ENCODE measurements at regions not wholly inside any gene's neighbourhood (a gene's known extent, or its start where the extent isn't known, plus 50 kb on each side); places are given as distances from the start of the nearest gene placed in this dataset.

DNA sequence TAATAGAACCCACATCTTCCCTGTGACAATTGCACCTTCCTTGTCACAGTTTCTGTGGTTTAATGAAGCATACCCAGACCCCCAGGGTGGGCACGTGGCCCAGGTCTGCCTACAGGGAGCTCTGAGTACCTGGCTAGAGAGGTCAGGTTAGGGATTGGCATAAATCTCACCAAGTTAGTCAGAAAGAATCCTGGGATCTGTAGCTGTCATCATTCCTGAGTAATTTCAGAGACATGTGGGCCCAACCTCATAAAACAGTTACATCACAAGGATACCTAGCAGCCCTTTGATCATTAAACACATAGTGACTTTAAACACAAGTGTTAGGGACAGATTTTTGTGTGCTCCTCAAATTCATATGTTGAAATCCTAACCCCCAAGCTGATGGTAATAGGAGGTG is 123.0 kb downstream of the KDR start:
- no peaks in the 10 kb centered on the region for H3K36me3 Mint-ChIP-seq (ENCODE audit: insufficient read depth in 1 of 3, low read depth in 3 of 3)
- Histone ChIP-seq H3K79me1 (ENCODE audit: insufficient read depth, low read depth, low read length, poor library complexity, severe bottlenecking) (no peaks in the 10 kb centered on the region), H3K79me2 (ENCODE audit: insufficient read depth, low read length) (no peaks in the 10 kb centered on the region), H3K23ac (ENCODE audit: insufficient read length, low read depth, low read length) (no peak overlapping the region), H3T11ph (ENCODE audit: low read length) (no peak overlapping the region), H3K18ac (ENCODE audit: insufficient read length, low read depth, low read length) (no peak overlapping the region), H2AFZ (ENCODE audit: low read length) (no peak overlapping the region), H3K27ac (ENCODE audit: insufficient read length, low read depth, low read length) (no peak overlapping the region), H3K14ac (ENCODE audit: insufficient read depth, low read length) (no peak overlapping the region), H3K27me3 (ENCODE audit: insufficient read depth, low read length) (no peaks in the 10 kb centered on the region), H4K5ac (ENCODE audit: insufficient read length, low read depth, low read length) (no peak overlapping the region), H4K20me1 (ENCODE audit: control insufficient read depth, insufficient read depth, insufficient read length) (no peaks in the 10 kb centered on the region), H3K9me3 (ENCODE audit: control insufficient read depth, low read depth, low read length) (no peaks in the 10 kb centered on the region), H3K23me2 (ENCODE audit: insufficient read length, low read depth, low read length, poor library complexity, severe bottlenecking) (no peaks in the 10 kb centered on the region), H4K91ac (ENCODE audit: insufficient read length, low read depth, low read length) (no peak overlapping the region), H2BK12ac (ENCODE audit: insufficient read length, low read depth, low read length) (no peak overlapping the region), H2BK5ac (ENCODE audit: insufficient read length, low read length) (no peak overlapping the region), H4K8ac (replicated peaks; ENCODE audit: insufficient read length, low read depth, low read length) (no peak overlapping the region), H3K4ac (ENCODE audit: low read depth, low read length) (no peak overlapping the region), H3K9ac (ENCODE audit: extremely low read depth, insufficient read length, low read length) (no peak overlapping the region), H2BK120ac (ENCODE audit: low read depth, low read length, poor library complexity, severe bottlenecking) (no peak overlapping the region), H3K56ac (ENCODE audit: insufficient read length, low read depth, low read length) (no peak overlapping the region), H3K4me1 (ENCODE audit: insufficient read depth, low read length) (no peaks in the 10 kb centered on the region; the same call in 1 of the 2 replicates), H3K4me2 (ENCODE audit: insufficient read depth, insufficient read length, low read length) (no peak overlapping the region), H2AK5ac (ENCODE audit: insufficient read length, low read length) (no peak overlapping the region), H2BK20ac (ENCODE audit: low read depth, low read length, poor library complexity, severe bottlenecking) (no peak overlapping the region), H2BK15ac (ENCODE audit: low read depth, low read length) (no peak overlapping the region)
- no peaks in the 10 kb centered on the region for H3K27me3 Mint-ChIP-seq (ENCODE audit: low read depth)
- H3K4me1 Mint-ChIP-seq: peaks cover 17 to 18% of the 10 kb centered on the region in 2 experiments
- DNase-seq: no peak
- TF ChIP-seq, protein P1, sequence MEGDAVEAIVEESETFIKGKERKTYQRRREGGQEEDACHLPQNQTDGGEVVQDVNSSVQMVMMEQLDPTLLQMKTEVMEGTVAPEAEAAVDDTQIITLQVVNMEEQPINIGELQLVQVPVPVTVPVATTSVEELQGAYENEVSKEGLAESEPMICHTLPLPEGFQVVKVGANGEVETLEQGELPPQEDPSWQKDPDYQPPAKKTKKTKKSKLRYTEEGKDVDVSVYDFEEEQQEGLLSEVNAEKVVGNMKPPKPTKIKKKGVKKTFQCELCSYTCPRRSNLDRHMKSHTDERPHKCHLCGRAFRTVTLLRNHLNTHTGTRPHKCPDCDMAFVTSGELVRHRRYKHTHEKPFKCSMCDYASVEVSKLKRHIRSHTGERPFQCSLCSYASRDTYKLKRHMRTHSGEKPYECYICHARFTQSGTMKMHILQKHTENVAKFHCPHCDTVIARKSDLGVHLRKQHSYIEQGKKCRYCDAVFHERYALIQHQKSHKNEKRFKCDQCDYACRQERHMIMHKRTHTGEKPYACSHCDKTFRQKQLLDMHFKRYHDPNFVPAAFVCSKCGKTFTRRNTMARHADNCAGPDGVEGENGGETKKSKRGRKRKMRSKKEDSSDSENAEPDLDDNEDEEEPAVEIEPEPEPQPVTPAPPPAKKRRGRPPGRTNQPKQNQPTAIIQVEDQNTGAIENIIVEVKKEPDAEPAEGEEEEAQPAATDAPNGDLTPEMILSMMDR (conservative IDR thresholded peaks at IDR 0.05): no peak
- H3K9me3 Mint-ChIP-seq: no peaks in the 10 kb centered on the region
- H3K27ac Mint-ChIP-seq: no peak overlapping the region
- no CpG with 5 or more reads among the region's 1 CpG for WGBS (ENCODE audit: extremely low coverage, insufficient read length, low lambda C conversion rate)
- H3K4me3 Mint-ChIP-seq: no peak overlapping the region
